ENCODE measurements at regions not wholly inside any gene's neighbourhood (a gene's known extent, or its start where the extent isn't known, plus 50 kb on each side); places are given as distances from the start of the nearest gene placed in this dataset.
"Not testable (repeated sequence)": the region's sequence is repeated elsewhere in the genome, so short reads cannot be mapped to it uniquely, and the experiment has no call there.

DNA sequence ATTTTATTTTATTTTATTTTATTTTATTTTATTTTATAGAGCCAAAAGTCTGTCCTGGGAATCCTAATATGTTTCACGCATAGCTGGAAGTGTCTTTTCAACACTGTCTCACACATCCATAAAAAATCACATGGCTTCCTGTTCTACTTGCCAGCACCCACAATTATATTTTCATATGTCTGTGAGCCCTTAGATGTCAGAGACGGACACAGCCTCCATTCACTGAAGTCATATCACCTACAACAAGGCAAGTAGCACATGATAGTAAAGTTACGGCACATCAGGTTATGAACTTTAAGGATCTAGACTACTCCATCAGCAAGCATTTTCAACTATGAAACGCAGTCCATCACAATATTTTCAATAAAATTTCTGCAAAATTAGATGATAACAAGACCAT is 168.4 kb downstream of the ZIC4 start:
- no peak for DNase-seq (ENCODE audit: low spot score)

DNA sequence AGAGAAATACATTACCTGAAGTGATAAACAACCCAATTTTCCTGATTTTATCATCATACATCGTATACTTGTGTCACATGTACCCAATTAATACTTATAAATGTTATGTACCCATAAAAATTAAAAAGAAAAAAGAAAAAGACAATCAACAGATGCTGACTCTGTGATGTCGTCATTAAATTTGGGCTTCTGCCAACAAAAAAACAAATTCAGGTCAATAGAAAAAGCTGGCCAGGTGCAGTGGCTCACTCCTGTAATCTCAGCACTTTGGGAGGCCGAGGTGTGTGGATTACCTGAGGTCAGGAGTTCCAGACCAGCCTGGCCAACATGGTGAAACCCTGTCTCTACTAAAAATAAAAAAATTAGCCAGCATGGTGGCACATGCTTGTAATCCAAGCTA is 174.4 kb downstream of the ZIC4 start:
- DNase-seq (ENCODE audit: low spot score), result not testable (repeated sequence)

DNA sequence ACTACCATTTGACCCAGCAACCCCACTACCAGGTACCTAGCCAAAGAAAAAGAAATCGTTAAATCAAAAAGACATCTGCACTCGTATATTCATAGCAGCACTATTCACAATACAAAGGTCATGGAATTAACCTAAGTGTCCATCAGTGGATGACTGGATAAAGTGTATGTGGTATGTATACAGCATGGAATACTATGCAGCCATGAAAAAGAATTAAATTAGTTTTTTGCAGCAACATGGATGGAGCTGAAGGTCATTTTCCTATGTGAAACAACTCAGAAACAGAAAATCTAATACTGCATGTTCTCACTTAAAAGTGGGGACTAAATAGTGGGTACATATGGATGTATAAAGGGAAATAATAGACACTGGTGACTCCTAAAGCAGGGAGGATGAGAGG is 175.2 kb downstream of the ZIC4 start:
- DNase-seq (ENCODE audit: low spot score), result no peak

DNA sequence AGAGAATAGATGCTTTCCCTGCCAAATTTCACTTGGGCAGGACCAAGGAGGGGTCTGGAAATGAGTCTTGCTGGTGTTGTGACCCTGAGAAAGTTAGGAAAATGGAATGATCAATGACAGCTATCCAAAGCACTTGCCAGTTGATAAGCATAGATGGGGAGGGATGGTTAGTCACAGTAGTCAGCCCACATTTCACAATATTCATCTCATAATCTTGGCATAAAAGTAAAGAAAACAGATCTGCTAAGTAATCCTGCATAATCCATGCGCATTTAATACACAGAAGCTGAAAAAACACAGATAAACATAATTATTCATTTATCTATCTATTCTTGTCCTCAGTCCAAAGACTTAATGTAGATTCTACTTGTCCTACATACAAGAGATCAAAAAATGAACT is 184.1 kb downstream of the ZIC4 start:
- DNase-seq (ENCODE audit: low spot score), result no peak

DNA sequence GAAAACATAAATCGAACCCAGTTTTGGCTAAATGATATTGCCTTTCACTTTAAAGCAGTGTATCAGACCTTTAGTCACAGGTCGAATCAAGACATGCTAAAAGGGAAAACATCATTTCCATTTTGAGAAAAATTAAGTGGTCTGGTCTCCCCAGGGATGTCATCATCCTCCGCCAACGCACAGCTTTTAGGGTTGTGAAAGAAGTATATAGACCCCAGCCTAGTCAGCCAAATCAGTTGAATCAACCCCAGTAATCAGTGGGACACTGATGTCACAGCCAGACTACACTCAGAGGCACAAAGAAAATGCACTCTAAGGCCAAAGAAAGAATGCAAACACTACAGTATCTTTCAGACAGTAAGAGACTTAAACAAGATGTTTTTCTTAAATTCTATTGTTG is 187.4 kb downstream of the ZIC4 start:
- no peak for DNase-seq (ENCODE audit: low spot score)

DNA sequence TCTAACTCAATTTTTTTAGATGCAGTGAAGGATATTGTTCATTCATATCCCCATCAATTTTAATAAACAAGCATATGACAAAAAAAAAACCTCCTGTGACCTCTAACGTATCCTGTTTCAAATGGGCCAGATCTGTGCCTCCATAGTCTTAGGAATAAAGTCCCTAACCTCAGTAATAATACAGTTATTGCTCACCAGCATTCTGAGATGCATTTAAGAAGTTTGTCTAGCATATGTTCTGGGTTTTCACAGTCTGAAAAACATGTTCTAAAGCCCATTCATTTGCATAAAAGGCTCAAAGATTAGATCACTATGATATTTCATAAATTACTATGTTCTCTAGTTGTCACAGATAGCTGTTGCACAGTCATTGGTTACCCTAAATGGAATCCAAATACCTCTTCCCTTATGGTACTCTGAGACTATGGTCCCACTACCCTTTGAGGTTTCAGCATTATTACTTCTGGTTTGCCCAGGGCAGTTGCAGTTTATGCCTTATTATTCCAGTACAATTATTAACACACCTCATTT is 190.1 kb downstream of the ZIC4 start:
- no peak for DNase-seq (ENCODE audit: low spot score)

DNA sequence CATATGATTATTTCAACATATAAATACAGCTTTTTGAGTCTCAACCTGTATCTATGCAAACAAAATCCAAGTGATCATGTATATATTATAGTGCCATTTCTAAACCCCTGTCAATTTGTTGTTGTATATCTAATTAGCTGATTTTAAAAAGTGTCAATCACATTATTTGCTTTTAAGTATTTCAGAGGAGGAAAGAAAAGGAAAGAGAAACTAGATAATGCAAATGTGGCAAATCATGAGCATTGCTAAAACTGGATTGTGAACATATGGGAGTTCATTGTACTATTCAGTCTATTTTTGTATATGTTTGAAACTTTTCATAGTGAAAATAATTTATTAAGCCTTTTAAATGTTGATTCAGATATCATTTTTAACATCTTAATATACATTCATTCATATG is 190.7 kb downstream of the ZIC4 start:
- no peak for DNase-seq (ENCODE audit: low spot score)

DNA sequence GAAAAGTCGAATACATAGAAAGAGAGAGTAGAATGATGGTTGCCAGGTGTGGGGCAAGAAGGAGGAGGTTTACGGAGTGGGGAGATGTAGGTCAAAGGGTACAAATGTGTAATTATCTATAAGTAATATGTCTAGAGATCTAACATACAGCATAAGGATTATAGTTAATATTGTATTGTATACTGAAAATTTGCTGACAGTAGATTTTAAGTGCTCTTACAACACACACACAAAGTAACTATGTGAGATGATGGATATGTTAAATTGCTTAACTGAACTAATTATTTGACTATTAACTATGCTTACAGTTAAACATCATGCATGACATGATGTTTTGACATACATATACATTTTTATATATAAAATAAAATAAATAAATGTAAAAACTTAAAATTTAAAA is 192.7 kb downstream of the ZIC4 start:
- DNase-seq (ENCODE audit: low spot score), result no peak

DNA sequence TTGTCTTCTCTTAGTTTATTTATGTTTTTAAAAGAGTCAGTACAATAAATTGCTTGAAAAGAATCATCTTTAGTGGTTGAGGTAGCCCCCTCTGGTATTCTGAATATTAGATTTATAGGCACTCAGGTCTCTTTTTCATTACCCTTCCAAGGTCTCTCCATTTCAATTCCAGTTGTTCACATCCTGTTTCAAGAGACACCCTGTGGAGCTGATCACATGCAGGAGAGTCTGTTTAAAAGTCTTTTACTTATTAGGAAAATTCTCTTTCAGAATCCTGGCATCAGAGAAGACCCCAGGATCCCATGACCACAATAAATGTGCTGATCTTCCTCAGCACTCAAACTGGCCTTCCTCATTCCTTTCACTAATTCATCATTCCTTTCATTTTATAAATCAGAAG is 195.7 kb downstream of the ZIC4 start:
- no peak for DNase-seq (ENCODE audit: low spot score)

DNA sequence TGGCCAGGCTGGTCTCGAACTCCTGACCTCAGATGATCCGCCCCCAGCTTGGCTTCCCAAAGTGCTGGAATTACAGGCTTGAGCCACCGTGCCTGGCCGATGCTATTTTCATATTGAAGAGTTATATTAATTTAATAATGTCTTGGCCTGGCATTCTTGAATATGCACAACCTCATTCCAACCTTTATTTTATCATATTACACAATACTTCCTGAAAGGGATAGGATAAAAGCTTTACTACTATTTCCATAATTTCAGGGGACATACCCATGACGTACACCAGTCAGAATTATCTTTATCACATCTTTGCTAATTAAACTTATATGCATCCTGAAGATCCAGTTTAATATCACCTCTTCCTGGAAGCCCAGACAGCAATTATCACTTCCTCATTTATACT is 205.3 kb downstream of the ZIC4 start:
- DNase-seq (ENCODE audit: low spot score), result no peak

DNA sequence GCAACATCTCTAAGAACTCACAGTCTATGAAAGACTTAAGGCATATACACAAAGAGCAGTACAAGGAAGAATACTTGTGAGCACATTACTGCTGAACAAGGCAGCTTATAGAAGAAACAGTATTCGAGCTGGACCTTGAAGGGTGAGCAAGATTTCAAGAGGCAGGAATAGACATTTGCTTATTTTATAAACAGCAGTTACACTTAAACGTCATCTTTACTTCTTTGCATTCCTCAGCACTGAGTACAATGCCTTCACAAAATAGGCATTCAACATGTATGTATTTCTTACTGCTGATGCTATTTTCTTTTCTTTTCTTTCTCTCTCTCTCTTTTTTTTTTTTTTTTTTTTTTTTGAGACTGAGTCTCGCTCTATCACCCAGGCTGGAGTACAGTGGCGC is 205.8 kb downstream of the ZIC4 start:
- DNase-seq (ENCODE audit: low spot score), result no peak

DNA sequence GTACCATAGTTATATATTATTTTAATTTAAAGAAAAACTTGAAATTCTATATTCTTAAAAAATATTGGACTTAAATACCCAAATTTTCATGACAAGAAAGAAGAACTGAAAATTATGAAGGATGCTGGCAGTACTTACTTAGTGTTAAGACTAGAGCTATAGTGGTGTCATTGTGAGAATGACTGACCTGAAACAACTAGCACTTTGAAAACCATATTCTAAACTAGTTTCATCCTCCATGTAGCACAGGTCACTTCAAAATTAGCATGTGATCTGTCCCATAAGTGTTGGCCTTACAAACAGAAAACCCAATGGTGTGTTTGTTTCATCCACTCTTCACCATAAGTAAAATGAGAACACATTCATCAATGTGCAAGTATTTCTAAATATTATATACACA is 208.6 kb downstream of the ZIC4 start:
- no peak for DNase-seq (ENCODE audit: low spot score)

DNA sequence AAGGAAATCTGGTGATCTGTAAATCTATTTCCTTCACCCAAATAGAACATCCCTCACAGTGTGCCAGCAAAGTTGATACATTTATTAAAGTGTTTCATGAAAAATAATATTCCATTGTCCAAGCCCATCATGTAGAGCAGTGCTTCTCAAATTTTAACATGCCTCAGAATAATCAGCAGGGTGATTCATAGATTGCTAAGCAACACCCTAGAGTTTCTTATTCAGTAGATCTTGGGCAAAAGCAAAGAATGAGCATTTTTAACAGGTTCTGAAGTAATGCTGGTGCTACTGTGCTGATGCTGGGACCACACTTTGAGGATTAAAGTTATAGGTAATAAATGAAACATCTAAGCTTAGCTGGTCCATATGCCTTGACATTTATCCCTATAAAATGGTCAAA is 210.5 kb downstream of the ZIC4 start:
- DNase-seq (ENCODE audit: low spot score), result no peak

DNA sequence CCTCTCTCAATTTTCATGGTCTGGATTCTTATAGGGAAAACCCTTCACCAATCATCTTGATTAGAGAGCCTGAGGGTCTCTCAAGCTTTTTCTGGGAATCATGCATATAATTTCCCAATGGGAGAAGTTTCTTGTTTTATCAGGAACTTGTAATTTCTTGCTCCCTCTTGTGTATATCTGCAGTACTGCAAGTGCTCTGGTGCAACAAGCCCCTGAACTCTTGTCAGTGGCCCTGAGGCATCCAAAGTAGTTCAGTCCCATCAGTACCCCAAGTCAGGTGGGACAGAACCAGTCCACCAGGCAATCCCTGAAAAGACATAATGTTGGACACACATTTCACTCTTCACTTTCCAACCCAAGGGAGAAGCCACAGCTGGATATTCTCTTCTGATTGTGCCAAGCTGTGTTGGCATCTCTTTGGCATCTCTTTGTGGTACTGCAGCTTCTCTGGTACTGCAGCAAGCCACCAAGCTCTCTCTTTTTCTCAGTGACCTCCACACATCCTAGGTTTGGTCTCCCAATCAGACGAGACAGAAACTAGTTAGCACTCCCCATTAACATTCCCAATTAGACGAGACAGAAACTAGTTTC is 214.5 kb downstream of the ZIC4 start:
- peak; percentile 19 for DNase-seq (ENCODE audit: low spot score)

DNA sequence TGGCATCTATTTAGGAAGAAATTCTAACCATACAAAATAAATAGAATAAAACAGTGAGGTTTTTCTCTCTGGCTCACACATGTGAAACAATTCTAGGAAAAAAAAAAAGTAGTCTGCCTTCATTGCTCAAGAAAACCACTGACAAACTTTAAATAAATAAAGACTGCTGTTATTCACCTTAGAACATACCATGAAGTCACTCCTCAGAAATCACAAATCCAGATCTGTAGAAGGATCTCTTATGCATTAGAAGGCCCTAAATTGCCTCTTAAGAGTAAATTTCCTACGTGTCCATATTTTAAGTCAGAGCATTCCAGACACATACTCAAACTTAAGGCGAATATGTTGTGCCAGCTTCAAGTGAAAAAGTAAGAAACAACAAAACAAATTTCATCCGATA is 217.3 kb downstream of the ZIC4 start:
- no peak for DNase-seq (ENCODE audit: low spot score)

DNA sequence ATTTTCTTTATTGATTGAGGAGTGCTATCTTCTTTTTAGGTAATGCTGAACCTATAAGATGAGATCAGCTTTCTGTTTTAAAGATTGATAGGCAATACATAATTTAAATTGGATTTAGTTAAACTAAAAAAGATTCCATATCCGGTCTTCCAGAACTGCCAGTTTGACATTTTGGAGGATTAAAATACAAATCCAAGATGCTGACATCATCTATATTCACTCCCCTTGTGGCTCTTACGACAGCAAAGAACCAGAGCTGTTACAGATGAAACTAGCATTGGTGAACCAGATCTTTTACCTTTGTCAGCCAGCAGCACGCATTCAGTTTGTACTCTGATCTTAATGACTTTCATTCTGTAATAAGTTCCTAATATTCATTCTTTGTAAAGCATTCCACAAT is 218.7 kb downstream of the ZIC4 start:
- DNase-seq (ENCODE audit: low spot score), result no peak

DNA sequence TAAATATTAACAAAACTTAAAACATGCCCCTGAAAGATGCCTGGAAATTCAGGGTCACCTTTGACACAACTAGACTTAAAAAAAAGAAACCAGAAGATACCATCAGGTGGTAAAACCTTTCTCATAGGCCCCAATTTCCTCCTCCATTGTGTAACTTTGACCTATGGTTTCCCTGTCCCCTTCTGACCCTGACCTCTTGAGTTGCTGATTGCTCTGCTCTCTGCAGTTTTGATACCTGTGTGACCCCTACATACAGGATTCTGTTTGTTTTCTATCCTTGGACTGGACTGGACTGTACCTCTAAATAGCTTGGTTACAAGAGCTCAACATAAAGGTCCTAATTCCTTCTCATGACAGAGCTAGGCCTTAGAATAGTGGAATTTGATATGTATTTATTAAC is 220.6 kb downstream of the ZIC4 start:
- DNase-seq (ENCODE audit: low spot score), result no peak

DNA sequence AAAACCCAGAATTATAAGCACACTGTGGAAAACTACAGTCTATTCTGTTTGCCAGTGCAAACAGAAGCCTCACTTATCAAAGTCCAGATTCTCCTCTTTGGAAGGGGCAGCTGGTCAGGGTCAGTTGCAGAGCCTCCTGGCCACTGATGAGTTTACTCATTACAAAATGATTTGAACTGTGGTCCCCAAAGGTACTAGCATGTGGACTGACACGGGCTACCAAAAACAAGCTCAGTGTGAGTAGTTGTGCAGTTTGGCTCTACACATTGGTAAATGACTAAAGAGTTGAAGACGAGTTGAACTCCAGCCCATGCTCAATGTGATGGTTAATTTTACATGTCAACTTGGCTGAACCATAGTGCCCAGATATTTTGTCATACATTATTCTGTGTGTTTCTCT is 221.5 kb downstream of the ZIC4 start:
- DNase-seq (ENCODE audit: low spot score), result no peak

DNA sequence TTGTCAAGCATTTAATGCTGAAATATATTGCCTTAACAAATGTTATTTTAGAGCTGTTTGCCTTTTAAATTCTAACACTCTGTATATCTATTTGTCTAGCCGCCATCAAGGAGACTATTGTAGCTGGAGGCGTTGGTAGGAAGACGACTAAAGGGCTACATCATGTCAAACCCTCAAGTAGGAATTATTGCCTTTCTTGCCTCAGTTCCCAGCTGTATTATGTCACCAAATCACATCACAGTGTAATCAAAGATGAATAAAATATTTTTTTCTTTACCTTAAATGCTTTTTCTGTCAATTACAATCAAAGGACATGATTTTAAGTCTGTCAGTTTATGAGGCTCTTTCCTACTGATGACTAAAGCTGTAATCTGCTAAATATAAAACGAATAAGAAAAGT is 233.1 kb downstream of the ZIC4 start:
- no peak for DNase-seq (ENCODE audit: low spot score)

DNA sequence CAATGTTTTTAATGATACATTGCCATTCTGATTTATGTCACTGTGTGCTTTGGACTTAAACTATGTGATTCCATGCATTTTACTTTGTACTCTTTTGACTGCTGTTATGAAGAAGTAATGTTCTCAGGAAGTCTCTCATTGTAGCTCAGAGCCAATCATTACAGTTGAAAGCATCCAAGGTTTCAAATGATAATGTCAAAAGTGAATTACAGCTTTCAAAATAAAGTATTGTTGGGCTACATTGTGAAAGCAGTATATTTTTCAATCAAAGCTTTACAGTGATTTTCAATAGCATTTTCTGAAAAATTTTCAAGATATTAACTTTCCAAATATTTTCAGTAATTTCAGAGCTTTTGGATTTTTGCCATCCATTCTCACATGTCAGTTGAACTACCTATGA is 243.6 kb downstream of the ZIC4 start:
- DNase-seq (ENCODE audit: low spot score), result no peak

DNA sequence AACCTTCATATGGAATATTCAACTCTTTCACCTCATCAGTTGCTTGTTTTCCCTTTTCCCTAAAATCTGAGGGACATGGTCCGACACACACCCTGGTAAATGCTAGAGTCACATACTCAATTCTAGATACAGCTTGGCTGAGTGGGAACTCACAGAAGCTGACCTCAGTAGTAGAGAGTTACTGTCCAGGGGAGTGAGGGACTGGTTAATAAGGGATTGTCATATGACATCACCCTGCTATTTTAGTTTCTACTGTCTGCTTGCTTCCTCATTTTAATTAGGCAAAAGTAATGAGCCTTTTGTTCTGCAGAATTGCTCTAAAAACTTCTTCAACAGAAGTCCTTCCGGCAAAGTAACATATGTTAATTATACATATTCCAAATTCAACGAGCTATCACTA is 244.5 kb downstream of the ZIC4 start:
- DNase-seq (ENCODE audit: low spot score), result no peak

DNA sequence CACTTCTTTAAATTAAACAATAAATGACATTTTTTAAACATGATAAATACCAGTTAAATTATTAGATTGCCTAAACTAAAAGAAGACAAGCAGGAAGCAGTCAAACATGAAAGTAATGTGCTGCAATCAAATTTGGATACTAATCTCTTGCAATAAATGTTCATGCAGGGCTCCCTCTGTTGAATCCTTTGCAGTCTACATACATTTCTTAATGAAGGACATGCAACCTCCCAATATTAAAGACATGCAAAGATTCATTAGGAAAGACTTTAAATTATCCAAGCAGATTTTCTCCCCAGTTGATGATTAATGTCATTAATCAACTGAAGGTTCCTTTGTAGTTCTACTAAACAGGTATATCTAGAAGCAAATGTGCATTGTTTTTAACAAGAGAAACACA is 245.4 kb downstream of the ZIC4 start:
- DNase-seq (ENCODE audit: low spot score), result no peak

DNA sequence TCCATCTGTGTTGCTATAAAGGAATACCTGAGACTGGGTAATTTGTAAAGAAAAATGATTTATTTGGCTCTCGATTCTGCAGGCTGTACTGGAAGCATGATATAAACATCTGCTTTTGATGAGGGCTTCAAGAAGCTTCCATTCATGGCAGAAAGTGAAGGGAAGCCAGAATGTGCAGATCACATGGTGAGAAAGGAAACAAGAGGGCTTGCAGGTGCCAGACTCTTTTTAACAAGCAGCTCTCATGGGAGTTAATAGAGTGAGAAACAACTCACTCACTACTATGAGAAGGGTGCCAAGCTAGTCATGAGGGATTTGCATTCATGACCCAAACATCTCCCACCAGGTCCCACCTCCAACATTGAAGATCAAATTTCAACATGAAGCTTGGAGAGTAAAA is 247.2 kb downstream of the ZIC4 start:
- no peak for DNase-seq (ENCODE audit: low spot score)

DNA sequence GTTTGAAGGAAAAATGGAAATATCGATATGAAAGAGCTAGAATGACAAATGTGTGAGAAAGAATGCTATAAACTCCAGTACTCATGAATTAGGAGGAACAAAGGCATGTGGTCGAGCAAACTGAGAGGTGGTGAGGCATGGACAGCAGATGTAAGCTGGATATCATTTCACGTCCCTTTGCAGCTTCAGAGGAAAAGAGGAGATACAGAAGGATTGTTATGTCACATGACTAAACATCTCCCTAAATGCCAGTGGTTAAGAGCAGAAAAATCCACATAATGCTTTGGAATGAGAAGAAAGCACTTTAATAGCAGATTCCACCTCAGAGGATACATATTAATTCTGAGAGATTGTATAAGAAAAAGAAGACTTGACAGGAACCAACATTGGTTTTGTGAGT is 248.7 kb downstream of the ZIC4 start:
- DNase-seq (ENCODE audit: low spot score), result no peak

DNA sequence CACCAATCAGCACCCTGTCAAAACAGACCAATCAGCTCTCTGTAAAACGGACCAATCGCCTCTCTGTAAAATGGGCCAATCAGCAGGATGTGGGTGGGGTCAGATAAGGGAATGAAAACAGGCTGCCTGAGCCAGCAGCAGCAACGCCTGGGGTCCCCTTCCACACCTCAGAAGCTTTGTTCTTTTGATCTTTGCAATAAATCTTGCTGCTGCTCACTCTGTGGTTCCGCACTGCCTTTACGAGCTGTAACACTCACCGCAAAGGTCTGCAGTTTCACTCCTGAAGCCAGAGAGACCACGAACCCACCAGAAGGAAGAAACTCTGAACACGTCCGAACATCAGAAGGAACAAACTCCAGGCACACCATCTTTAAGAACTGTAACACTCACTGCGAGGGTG is 251.4 kb downstream of the ZIC4 start:
- not testable (repeated sequence) for DNase-seq (ENCODE audit: low spot score)

All from putamen (tissue), 1 donor.